Activated T-helper 17 cell treated with anti-CD3 and anti-CD28 coated beads, Interleukin-2, amount 50 U/mL, for 72 hours (primary cell): ENCODE measurements at regions not wholly inside any gene's neighbourhood (a gene's known extent, or its start where the extent isn't known, plus 50 kb on each side); places are given as distances from the start of the nearest gene placed in this dataset.

Experiments
- ATAC-seq: fragments of 150-1000 bp; cut with Tn5 transposase; replicated peaks from 2 replicates; pipeline ENCODE4 v1.10.0; 2021; ENCODE audit warnings: mild to moderate bottlenecking, moderate library complexity
- H3K27ac Mint-ChIP-seq: one replicate; pipeline ENCODE4 v1.8.0; 2022; ENCODE audit warnings: mixed read lengths
- H3K27me3 Mint-ChIP-seq: one replicate; pipeline ENCODE4 v1.8.0; 2022; ENCODE audit warnings: mixed read lengths
- H3K36me3 Mint-ChIP-seq: one replicate; pipeline ENCODE4 v1.8.0; 2022; ENCODE audit warnings: low read depth, mild to moderate bottlenecking, mixed read lengths
- H3K4me1 Mint-ChIP-seq: one replicate; pipeline ENCODE4 v1.8.0; 2022; ENCODE audit warnings: mixed read lengths
- H3K4me3 Mint-ChIP-seq: one replicate; pipeline ENCODE4 v1.8.0; 2022; ENCODE audit warnings: mild to moderate bottlenecking, mixed read lengths
- H3K9me3 Mint-ChIP-seq: one replicate; pipeline ENCODE4 v1.8.0; 2022; ENCODE audit warnings: mixed read lengths

- no peak for ATAC-seq
- no peak overlapping the region for H3K4me3 Mint-ChIP-seq
- H3K27me3 Mint-ChIP-seq, result no peaks in the 10 kb centered on the region
- no peaks in the 10 kb centered on the region for H3K36me3 Mint-ChIP-seq
- no peaks in the 10 kb centered on the region for H3K9me3 Mint-ChIP-seq
- no peaks in the 10 kb centered on the region for H3K4me1 Mint-ChIP-seq
- no peak overlapping the region for H3K27ac Mint-ChIP-seq
Measured at GRCh38 chr1:69510026-69510425, 57.7 kb upstream of the LRRC7 start.

GRCh38 chr1:69511426-69512192 lies 56.1 kb upstream of the LRRC7 start:
- no peaks in the 10 kb centered on the region for H3K27me3 Mint-ChIP-seq
- no peak overlapping the region for H3K4me3 Mint-ChIP-seq
- H3K27ac Mint-ChIP-seq, result no peak overlapping the region
- no peak for ATAC-seq
- no peaks in the 10 kb centered on the region for H3K36me3 Mint-ChIP-seq
- no peaks in the 10 kb centered on the region for H3K4me1 Mint-ChIP-seq
- H3K9me3 Mint-ChIP-seq, result peaks cover 3% of the 10 kb centered on the region

- H3K36me3 Mint-ChIP-seq, result no peaks in the 10 kb centered on the region
- no peak overlapping the region for H3K4me3 Mint-ChIP-seq
- peaks cover 9% of the 10 kb centered on the region for H3K9me3 Mint-ChIP-seq
- ATAC-seq, result no peak
- H3K4me1 Mint-ChIP-seq, result no peaks in the 10 kb centered on the region
- no peak overlapping the region for H3K27ac Mint-ChIP-seq
- H3K27me3 Mint-ChIP-seq, result no peaks in the 10 kb centered on the region
Measured at GRCh38 chr1:69513601-69514000, 54.1 kb upstream of the LRRC7 start.
